LHCN-M2 (cell line): ENCODE measurements at regions not wholly inside any gene's neighbourhood (a gene's known extent, or its start where the extent isn't known, plus 50 kb on each side); places are given as distances from the start of the nearest gene placed in this dataset.

Experiments
- DNase-seq: peaks from one replicate; pipeline ENCODE4 v3.0.0-alpha.2; 2012; ENCODE audit warnings: low read depth

GRCh38 chr2:239502430-239503186 is 101.8 kb upstream of the HDAC4 start:
- no peak for DNase-seq

- no peak for DNase-seq
Measured at GRCh38 chr2:239500574-239501550, 100.0 kb upstream of the HDAC4 start.

DNA sequence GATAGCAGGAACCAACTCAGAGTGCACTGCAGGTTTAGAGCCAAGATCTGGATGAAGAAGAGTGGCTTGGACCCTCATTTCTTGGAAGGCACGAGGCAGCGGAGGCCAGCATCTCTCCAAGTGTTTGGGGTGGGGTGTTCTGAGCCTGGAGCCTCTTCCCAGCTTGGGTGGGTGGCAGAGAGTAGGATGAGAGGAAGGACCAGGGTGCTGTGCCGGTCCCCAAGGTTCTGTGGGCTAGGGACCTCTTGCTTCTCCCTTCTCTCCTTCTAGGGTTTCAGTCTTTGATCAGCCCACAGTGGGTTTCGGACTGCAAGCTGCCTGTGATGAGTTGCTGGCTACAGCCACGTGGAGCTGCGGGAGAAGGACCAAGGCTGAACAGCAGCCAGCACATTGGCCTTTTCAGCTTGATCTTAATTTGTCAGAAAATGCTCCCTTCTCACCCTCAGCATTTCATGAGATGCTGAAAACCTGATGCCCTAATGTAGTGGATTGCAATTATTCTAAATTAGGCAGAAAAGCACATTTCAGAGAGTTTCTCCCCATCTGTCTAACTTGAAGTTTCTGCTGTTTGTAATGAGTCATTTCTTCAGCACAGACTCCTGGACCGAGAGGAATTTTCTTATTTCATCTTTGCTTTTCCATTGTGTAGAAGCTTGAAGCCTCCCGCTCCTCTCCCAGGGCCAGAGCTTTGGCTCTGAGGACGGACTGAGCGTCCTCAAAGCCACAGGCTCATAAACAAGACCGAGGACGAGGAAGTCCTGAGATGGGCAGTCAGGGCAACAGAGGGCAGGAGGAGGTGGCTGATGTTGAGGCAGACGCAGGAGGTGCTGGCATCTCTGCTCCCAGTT is 99.1 kb upstream of the HDAC4 start:
- DNase-seq = no peak

DNA sequence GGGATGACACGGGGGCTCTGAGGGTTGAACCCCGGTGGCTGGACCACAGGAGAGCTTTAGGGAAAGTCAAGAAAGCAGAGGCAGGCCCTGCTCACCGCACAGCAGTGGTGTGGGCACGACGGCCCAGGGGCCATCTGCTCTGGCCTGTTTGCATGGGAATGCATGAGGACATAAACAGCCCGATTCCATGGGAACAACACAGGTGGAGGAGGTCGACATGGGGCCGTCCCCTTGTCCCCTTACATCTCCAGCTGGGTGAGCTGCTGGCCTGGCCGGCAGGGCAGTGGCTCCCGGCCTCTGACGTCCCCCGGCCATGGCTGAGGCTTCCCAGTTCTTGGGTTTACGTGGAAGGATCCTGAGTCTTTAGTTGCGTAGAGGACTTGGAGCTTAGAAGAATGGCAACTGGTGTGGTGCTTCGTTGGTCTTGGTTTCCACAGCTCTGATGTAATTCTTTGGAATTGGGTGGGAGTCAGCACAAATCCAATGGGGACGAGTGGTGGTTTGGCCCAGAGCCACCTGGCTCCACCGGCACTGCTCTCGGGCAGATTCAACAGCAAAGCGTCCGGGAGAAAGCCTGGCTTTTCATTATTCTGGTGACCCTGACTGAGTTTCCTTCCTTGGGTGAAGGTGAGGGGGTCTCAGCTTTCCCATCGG is 98.3 kb upstream of the HDAC4 start:
- no peak for DNase-seq

GRCh38 chr2:239498576-239498975 is 97.8 kb upstream of the HDAC4 start:
- no peak for DNase-seq

GRCh38 chr2:239496700-239497099 is 95.9 kb upstream of the HDAC4 start:
- no peak for DNase-seq

GRCh38 chr2:239495791-239496233 is 95.0 kb upstream of the HDAC4 start:
- no peak for DNase-seq

DNA sequence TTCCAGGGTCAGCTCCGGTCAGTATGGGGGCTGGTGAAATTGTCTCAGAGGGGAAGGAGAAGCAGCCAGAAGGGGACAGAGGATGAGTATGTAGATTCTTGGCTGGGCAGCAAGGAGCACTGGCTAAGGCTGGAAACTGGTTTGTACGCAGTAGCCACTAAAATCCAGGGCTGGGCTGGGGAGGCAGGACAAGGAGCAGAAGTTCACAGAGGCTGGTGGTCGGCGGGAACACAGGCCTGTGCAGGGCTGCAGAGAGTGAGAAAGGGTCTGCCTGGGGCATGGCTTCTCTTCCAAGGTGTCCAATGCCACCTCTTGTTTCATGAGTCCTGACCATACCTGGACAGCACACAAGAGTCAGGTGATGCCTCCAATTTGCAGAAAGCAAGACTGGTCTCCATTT is 94.4 kb upstream of the HDAC4 start:
- DNase-seq = no peak

DNA sequence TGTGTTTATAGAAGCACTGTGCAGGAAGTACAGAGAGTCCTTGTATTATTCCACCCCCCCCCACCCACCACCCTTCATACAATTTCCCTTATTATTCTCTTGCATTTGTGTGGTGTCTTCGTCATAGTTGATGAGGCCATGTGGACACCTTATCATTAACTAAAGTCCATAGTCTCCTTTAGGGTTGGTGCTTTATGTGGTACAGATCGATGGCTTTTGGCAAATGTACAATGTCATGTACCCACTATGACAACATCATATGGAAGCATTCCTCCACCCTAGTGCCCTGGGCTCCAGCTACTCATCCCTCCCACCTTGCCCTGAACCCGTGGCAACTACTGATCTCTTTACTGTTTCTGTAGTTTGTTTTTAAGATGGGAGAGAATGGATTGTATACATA is 93.8 kb upstream of the HDAC4 start:
- no peak for DNase-seq

DNA sequence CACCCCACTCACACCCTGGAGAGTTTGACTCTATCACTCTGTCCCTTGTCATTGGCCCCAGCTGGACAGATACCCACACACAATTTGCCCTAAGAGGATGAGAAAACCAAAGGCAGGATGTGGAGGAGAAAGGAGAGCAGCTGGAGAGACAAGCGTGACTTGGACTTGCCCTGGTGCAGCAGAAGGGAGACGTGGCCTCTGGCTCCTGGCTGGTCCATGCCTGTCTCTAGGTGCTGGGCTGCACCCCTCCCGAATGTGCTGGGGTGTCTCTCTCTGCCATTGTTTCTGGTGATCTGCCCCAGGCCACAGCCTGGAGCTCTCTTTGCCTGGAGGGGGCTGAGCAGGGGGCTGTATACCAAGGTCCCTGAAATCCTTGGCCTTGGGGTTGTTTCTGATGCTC is 88.7 kb upstream of the HDAC4 start:
- no peak for DNase-seq

DNA sequence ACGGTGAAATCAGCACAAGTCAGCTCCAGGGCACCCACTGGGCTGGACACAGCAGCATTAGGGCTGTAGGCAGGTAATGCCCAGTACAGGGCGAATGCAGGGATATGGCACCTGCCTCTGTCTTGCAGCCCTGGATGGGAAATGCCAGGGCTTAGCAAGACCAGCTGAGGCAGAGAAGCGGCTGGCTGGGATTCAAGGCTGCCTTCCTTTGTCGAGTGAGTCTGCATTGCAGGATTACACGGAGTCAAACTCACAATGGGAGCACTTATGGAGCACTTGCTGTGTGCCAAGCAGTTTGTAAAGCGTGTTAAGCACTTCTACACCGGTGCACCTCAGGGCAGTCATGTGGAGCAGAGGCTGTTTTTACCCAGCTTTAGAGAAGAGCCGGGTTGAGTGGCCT is 87.3 kb upstream of the HDAC4 start:
- DNase-seq = no peak

DNA sequence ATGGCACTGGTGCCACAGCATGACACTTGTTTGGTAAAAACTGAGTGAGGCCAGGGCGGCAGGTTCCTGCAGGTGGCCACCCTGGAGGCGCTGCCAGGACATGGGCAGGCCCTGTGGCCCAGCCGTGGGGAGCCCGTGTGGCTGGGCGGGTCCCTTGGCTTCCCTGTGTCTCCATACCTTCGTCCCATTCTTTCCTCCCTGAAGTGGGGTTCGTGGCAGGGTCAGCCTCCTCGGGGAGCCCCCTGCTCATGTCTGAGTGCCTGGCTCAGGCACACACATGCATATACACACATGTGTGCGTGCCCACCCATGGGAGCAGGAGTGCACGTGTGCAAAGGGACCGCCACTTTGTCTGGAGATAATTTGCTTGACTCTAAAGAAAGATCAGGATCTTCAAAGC is 86.5 kb upstream of the HDAC4 start:
- no peak for DNase-seq

DNA sequence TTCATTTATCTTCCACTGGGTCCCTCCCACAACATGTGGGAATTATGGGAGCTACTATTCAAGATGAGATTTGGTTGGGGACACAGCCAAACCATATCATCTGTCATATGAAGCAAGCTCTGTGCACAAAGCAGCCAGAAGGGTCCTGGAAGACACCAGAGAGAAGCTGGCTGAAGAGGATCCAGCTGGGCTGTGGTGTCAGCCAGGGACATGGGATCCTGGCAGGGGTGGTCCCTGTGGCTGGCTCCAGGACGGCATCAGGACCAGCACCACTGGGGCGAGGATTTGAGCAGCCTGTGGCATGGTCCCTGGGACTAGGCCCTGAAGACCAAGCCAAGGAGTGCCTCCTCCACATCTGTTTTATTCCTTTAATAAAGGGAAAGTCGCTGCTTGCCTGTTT is 84.8 kb upstream of the HDAC4 start:
- DNase-seq = no peak

- no peak for DNase-seq
Measured at GRCh38 chr2:239484571-239485355, 83.9 kb upstream of the HDAC4 start.

DNA sequence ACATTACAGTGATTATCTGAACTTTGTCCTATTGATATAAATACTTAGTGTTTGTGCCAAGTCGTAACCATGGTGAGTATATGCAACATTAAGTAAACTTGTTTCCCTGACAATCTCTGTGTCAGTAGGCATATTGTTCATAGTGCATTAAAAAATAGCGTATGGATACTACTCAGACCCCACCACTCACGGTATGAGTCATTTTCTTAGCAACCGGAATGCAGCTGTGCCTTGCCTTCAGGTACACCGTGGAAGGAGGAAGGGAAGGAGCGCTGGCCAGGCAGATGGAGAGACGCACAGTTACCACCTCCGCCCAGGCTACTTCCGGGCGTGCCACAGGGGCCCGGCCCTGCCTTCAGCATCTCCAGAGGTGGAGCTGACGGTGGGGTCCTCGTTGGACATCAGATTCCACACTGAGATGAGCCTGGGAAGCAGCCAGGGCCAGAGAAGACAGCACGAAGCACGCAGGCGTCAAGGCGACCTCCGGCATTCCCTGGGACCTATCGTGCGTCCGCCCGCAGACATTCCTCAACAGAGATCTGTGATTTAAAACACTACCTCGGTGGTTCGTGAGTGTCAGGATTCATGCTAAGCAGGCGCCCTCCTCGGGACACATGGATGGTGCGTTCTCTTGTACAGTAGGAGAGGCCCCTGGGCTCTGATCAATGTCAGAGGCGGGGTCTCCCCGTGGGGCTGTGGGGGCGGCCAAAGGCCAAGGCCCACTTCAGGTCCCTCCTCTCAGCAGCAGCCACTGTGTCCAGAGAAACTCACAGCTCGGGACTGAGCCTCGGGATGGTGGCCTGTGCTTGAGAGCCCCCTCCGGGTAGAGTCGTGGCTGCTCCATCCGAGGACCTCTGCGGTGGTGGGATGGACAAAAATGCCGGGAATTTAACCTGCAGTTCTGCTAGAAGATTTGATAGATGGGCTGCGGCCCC is 82.2 kb upstream of the HDAC4 start:
- no peak for DNase-seq

- no peak for DNase-seq
Measured at GRCh38 chr2:239479471-239479870, 78.7 kb upstream of the HDAC4 start.

- no peak for DNase-seq
Measured at GRCh38 chr2:239477591-239477990, 76.8 kb upstream of the HDAC4 start.

- DNase-seq = no peak
Measured at GRCh38 chr2:239476757-239477585, 76.2 kb upstream of the HDAC4 start.
